GM23338 (cell line): ENCODE measurements at regions not wholly inside any gene's neighbourhood (a gene's known extent, or its start where the extent isn't known, plus 50 kb on each side); places are given as distances from the start of the nearest gene placed in this dataset. TPM values are rescaled to one million over a fixed set of nuclear protein-coding genes. Genes with fewer than 3 reads are reported as not detected.

Experiments used
- small RNA-seq: library from RNA; depleted of rRNA; stranded (forward); fragments of <200 nt; gene quantifications from one replicate; pipeline ENCODE3, GENCODE V24; 2014; ENCODE audit warnings: low replicate concordance

Small RNA genes lying in the stretch of these regions (small RNA-seq; reads per million reads assigned to genes)
- gene RNA5SP360: not detected
